ENCODE measurements at regions not wholly inside any gene's neighbourhood (a gene's known extent, or its start where the extent isn't known, plus 50 kb on each side); places are given as distances from the start of the nearest gene placed in this dataset.
"Not testable (repeated sequence)": the region's sequence is repeated elsewhere in the genome, so short reads cannot be mapped to it uniquely, and the experiment has no call there.

- not testable (repeated sequence) for DNase-seq
Measured at GRCh38 chr21:9070703-9071102, 1450.7 kb upstream of the TPTE start.

DNA sequence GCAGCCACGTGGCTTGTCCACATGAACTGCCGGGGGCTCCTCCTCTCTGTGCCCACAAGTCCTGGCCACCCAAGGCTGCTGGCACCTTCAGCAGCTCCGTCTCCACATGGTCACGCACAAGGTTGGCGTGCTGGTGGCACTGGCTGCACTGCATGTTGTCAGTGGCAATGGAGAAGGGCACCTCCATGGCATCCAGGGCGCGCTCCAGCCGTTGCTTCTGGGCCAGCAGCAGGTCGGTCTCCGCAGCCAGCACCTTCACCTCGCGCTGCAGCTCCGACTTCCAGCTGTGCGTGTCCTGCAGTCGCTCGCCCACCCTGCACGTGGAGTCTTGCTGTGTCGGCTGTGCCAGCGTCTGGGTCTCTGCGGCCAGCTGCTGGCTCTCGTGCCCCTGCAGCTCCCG, 1448.4 kb upstream of the TPTE start:
- DNase-seq = not testable (repeated sequence)

GRCh38 chr21:9074772-9075171, 1446.6 kb upstream of the TPTE start:
- not testable (repeated sequence) for DNase-seq

DNA sequence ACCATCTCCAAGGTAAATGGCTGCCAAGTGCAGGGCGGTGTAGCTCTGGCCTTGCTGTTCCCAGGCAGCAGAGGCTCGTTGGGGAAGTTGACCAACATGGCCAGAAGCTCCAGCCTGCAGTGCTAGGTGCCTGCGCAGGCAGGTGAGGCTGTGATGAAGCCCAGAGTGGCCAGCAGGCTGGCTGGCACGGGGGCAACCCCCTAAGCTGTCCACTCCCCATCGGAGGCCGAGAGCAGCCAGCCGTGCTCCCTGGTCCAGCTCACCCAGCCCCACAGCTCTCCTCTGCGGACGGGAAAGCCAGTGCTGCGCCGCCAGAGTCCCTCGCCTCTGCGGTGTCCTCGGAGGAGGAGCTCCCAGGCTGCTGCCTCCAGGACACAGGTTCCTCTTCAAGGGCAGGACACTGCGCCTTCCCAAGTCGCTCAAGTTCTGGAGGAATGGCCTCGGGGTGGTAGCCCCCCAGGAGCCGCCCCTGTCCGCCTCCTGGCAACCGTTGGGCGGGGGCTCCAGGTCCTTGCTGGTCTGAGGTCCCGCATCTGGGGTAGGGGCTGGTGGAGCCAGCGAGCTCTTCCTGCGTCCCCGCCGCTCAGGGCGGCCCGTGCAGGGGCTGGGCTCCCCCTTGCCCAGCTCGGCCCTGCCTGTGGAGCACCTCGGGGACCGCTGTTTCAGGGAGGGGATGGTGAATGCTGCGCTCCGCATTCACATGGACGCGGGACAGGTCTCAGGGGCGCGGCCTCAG, 1438.1 kb upstream of the TPTE start:
- DNase-seq = not testable (repeated sequence)

DNA sequence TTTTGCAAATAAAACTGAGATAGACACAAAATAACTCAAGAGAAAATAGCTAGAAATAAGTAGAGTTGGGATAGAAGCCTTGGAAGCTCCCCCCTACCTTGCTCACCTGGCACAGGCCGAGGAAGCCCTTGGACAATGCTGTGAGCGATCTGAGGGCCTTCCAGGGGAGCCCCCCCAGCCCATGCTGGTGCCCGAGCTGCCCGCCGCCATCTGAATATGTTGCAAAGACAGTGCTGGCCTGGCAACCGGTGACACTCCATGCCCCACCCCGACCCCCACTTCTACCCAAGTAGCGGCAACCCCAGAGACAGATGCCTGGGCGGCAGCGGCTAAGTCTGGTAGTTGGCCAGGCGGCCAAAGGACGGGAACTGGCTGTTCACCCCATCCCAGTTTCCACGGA, 1435.1 kb upstream of the TPTE start:
- DNase-seq = not testable (repeated sequence)

DNA sequence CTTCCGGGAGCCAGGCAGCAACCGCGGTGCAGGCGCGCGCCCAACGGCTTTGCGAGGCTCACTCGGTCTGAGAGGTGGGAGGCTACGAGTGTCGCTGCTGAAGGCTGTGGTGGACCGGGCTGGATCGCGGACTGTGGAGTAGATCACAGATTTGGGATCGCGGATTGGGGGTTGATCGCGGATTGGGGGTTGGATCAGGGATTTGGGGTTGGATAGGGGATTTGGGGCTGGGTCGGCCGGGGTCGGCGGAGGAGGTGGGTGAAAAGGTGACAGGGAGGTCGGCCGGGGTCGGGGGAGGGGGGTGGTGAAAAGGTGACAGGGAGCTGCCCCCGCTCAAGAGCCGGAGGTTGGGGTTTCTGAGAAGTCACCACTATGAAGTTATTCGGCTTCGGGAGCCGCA, 1433.6 kb upstream of the TPTE start:
- DNase-seq = not testable (repeated sequence)

DNA sequence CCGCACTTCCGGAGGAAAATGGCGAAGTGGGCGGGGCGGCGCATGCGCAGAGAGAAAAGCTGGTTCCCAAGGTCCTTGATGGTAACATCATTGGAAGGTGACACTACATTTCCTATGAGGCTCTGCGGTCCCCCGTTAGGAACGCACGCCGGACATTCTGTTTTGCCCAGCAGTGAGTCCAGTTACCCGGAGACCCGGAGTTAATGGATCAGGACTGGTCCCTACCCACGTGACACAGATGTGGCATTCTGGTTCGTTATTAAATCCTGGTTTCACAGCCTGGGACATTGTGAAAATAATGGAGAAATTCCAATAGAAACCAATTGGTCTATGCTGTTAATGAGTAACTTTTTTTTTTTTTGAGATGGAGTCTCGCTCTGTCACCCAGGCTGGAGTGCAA, 1391.6 kb upstream of the TPTE start:
- DNase-seq = not testable (repeated sequence)

- not testable (repeated sequence) for DNase-seq
Measured at GRCh38 chr21:9130817-9131216, 1390.6 kb upstream of the TPTE start.
